RPMI8226 (cell line): ENCODE measurements at regions not wholly inside any gene's neighbourhood (a gene's known extent, or its start where the extent isn't known, plus 50 kb on each side); places are given as distances from the start of the nearest gene placed in this dataset.

Experiments
- DNase-seq: peaks from one replicate; pipeline ENCODE4 v3.0.0-alpha.2; 2015

GRCh38 chr15:25183581-25184251, 228.9 kb downstream of the SNRPN start:
- no peak for DNase-seq

- DNase-seq = no peak
Observed at GRCh38 chr15:25184356-25185155, 229.8 kb downstream of the SNRPN start.

- no peak for DNase-seq
Observed at GRCh38 chr15:25185156-25185710, 230.4 kb downstream of the SNRPN start.

GRCh38 chr15:25185791-25186190, 231.0 kb downstream of the SNRPN start:
- DNase-seq = no peak

- DNase-seq = no peak
Observed at GRCh38 chr15:25186411-25186810, 231.6 kb downstream of the SNRPN start.

- no peak for DNase-seq
Observed at GRCh38 chr15:25186906-25187645, 232.3 kb downstream of the SNRPN start.

GRCh38 chr15:25188051-25188450, 233.3 kb downstream of the SNRPN start:
- DNase-seq = no peak

- DNase-seq = no peak
Observed at GRCh38 chr15:25188551-25189101, 233.8 kb downstream of the SNRPN start.

GRCh38 chr15:25189551-25189950, 234.8 kb downstream of the SNRPN start:
- DNase-seq = no peak

GRCh38 chr15:25192651-25193050, 237.9 kb downstream of the SNRPN start:
- no peak for DNase-seq

GRCh38 chr15:25207369-25207768, 231.5 kb downstream of the UBE3A start:
- DNase-seq = no peak

- DNase-seq = no peak
Observed at GRCh38 chr15:25208735-25209134, 230.1 kb downstream of the UBE3A start.

- no peak for DNase-seq
Observed at GRCh38 chr15:25220834-25221233, 218.0 kb downstream of the UBE3A start.

- no peak for DNase-seq
Observed at GRCh38 chr15:25224396-25224795, 214.4 kb downstream of the UBE3A start.

- no peak for DNase-seq
Observed at GRCh38 chr15:25226360-25226759, 212.5 kb downstream of the UBE3A start.

GRCh38 chr15:25228261-25228660, 210.6 kb downstream of the UBE3A start:
- no peak for DNase-seq

GRCh38 chr15:25230442-25230841, 208.4 kb downstream of the UBE3A start:
- no peak for DNase-seq

GRCh38 chr15:25233766-25234350, 205.0 kb downstream of the UBE3A start:
- no peak for DNase-seq

- DNase-seq = no peak
Observed at GRCh38 chr15:25234831-25235230, 204.0 kb downstream of the UBE3A start.

- no peak for DNase-seq
Observed at GRCh38 chr15:25235391-25235790, 203.4 kb downstream of the UBE3A start.

GRCh38 chr15:25236143-25236860, 202.5 kb downstream of the UBE3A start:
- no peak for DNase-seq

- no peak for DNase-seq
Observed at GRCh38 chr15:25236861-25237155, 202.0 kb downstream of the UBE3A start.
